DOHH2 (cell line): ENCODE measurements at regions not wholly inside any gene's neighbourhood (a gene's known extent, or its start where the extent isn't known, plus 50 kb on each side); places are given as distances from the start of the nearest gene placed in this dataset.

Experiments used
- EZH2phosphoT487 ChIP-seq: fragments of 200-600 bp; sonication (generic); IDR thresholded peaks from 2 replicates; pipeline ENCODE4 v1.6.1; 2017; ENCODE audit warnings: borderline replicate concordance, mild to moderate bottlenecking, antibody characterized with exemption, low read length, moderate library complexity, mixed read lengths
- TF ChIP-seq, protein P1 (sequence below): fragments of 200-600 bp; sonication (generic); IDR thresholded peaks from one replicate; pipeline ENCODE4 v1.5.1; 2014; ENCODE audit warnings: antibody characterized with exemption, mild to moderate bottlenecking, low read depth, low read length; ENCODE audit not compliant: poor library complexity, severe bottlenecking

DNA sequence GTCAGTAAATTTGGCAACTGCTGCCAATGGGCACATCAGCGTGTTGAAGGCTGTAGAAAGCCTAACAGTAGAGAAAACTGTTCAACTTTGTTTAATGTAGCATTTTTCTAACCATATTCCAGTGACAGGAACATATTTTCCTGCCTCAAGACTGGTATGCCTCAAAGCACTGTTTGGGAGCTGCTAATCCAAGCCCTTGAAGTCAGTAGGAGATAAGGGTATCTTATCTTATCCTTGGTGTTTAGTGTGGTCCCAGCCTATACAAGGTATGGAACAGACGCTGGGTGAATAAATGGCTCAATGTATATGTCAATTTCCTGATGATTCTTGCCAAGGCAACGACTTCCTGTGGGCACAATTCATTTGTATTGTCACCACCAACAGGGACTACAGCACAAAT, 97.5 kb upstream of the CREB5 start:
- TF ChIP-seq, protein P1, sequence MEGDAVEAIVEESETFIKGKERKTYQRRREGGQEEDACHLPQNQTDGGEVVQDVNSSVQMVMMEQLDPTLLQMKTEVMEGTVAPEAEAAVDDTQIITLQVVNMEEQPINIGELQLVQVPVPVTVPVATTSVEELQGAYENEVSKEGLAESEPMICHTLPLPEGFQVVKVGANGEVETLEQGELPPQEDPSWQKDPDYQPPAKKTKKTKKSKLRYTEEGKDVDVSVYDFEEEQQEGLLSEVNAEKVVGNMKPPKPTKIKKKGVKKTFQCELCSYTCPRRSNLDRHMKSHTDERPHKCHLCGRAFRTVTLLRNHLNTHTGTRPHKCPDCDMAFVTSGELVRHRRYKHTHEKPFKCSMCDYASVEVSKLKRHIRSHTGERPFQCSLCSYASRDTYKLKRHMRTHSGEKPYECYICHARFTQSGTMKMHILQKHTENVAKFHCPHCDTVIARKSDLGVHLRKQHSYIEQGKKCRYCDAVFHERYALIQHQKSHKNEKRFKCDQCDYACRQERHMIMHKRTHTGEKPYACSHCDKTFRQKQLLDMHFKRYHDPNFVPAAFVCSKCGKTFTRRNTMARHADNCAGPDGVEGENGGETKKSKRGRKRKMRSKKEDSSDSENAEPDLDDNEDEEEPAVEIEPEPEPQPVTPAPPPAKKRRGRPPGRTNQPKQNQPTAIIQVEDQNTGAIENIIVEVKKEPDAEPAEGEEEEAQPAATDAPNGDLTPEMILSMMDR = no peak
- no peak for TF ChIP-seq EZH2phosphoT487
